Stimulated activated CD4-positive, alpha-beta T cell treated with anti-CD3 and anti-CD28 coated beads, TNF-alpha, amount 100 ng/mL, for 4 hours (primary cell): ENCODE measurements at regions not wholly inside any gene's neighbourhood (a gene's known extent, or its start where the extent isn't known, plus 50 kb on each side); places are given as distances from the start of the nearest gene placed in this dataset.
"Not testable (repeated sequence)": the region's sequence is repeated elsewhere in the genome, so short reads cannot be mapped to it uniquely, and the experiment has no call there.

ENCODE experiments used
- DNase-seq, 3 experiments: peaks; one replicate each; pipeline ENCODE4 v3.0.0-alpha.2; 2020; ENCODE audit warnings: low read depth in 3 of 3

DNA sequence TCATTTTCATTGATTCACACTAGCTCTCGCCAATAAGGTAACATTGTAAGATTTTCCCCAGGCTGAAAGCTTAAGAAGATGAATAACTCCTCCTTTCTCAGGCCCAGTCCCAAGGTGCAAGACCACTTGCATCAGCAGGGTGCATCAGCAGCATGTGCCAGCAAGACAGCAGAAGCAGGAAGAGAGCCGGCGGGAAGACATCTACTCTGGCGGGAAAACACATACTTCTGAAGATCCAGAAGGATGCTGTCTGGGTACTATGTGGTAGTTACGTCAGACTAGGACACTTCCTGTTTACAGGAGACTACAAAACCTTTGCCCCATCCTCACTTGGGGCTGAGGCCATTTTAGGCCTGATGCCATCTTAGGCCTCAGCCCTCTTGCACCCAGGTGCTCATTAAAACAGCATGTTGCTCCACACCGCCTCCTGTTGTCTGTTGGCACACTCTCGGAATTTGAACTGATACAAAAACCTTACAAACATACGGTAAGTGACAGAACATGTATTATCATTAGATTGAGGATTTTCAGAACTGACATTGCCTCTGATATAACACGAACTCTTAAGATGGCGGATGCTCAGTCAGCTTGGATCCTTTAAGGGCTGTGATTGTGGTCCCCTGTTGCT lies 886.5 kb upstream of the EPHA5 start:
- DNase-seq, result no peak

DNA sequence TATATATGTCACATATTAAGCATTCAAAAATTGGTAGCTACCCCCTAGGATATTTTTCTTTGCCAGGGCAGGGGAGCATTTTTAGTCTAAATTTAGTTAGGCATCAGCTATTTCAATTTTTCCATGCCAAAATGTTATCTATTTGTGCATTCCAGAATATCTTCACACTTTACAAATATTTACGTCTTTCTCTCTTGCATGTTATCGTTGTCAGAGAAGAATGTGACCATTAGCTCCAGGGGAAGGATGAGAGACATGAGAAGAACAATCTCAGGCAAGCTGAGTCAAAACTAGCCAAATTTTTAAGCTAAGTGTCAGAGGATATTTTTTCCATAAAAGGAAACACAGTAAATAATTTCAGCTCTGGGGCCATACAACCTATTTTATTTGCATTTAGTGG lies 885.0 kb upstream of the EPHA5 start:
- DNase-seq, result no peak

DNA sequence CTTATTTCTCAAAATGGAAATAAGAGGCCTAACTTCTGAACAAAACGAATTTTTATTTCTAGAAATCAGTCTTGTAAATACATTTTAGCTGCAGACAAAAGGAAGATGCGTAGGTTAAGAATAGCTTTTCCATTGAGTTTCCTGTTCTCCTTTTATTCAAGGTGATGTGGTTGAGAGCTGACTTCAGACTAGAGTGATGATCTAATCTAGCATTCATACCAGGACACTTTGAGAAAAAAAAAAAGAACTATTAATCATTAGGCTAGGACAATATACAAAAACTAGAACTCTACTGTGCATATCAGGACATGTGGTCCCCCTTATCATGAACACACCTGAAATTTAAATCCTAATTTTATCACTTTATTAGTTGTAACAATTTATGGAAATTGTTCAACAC lies 884.5 kb upstream of the EPHA5 start:
- DNase-seq, result no peak

DNA sequence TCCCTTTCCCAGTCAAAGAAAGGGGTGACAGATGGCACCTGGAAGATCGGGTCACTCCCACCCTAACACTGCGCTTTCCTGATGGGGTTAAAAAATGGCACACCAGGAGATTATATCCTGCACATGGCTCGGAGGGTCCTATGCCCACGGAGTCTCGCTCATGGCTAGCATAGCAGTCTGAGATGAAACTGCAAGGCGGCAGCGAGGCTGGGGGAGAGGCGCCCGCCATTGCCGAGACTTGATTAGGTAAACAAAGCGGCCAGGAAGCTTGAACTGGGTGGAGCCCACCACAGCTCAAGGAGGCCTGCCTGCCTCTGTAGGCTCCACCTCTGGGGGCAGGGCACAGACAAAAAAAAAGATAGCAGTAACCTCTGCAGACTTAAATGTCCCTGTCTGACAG lies 875.0 kb upstream of the EPHA5 start:
- DNase-seq, result not testable (repeated sequence)

DNA sequence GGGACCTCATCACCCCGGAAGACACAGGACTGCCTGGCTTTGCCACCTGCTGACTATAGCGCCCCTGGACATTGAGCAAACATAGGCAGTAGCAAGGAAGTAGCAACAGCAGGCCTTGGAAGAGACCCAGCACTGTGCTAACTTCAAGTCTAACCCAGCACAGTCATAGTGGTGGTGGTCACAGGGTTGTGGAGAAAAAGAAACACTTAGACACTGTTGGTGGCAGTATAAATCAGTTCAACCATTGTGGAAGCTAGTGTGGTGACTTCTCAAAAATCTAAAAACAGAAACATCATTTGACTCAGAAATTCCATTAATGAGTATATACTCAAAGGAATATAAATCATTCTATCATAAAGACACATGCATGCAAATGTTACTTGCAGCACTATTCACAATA lies 874.0 kb upstream of the EPHA5 start:
- no peak for DNase-seq

DNA sequence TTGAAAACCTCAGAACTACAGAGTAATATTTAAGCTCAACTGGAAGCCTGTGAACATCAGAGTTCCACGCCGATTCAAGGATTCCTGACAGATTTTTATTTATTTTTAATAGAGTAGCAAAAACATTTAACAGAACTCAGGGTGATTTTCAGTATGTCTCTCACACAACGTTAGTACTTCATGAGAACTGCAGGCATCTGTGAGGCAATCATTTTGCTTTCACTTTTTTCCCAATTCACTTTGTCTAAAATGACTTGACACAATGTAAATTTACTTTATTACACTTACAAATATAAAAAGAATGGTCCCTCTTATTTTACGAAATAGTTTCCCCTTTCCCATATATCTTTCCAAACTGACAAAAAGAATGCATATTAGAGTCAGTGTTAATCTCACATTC lies 869.5 kb upstream of the EPHA5 start:
- no peak for DNase-seq

DNA sequence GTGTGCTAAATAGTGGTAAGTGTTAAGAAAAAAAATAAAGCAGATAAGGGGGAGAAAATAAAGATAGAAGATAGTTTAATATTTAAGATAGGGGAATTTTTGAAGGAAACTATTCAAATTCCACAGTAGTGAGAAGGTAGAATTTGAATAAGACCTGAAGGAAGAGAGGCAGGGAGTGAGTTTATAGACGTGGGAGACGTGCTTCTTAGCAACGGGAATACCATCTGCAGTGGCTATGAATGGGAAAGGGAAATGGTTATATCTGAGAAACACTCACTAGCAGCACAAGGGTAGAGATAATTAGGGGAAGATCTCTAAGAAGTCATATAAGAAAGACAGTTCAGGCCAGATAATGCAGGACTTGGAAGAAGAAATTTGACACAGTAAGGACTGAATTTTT lies 854.5 kb upstream of the EPHA5 start:
- DNase-seq, result no peak

DNA sequence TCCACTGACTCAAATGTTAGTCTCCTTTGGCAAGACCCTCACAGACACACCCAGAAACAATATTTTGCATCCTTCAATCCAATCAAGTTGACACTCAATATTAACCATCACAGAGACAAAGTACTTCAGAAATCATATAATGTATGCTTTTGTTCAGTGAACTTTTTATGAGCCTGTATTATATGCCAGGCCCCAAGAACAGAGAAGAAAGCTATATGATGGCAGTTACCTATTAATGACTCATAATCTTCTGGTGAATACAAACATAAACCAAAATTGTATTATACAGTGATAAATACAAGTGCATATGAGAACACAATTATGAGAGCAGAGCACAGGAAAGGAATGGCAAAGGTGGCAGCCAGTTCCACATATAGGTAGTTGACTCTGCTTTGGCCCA lies 852.0 kb upstream of the EPHA5 start:
- no peak for DNase-seq

DNA sequence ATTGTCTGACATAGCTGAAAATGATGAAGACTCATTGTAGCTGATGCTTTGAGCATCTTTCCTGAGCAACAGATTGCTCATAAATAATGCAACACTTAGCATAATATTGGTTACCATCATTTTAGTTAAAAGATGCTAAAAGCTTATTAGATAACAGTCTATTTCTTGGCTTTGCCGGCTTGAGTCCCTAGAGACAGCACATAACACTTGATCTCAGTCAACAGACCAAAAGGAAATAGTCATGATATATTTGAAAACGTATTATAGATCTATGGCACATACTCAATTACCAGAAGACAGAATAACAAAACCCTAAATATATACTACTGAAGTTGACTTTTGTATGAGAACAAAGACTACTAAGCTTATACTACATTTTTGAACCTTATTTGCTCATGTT lies 846.7 kb upstream of the EPHA5 start:
- no peak for DNase-seq

DNA sequence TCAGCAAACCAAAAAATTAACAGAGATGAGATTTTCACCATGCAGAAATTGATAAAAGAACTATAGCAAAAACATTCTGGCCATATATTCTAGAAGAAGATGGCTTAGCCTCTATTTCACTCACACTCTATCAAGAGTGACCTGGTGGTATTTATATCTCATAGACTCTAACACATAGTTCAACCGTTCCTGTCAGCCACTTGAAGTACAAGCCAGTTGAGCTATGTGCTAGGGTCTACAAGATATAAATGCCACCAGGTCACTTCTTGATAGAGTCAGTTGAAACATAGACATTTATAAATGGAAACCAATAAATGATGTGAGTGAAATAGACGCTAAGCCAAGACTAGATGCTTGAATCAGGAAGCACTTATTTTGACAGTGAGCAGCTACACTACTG lies 836.7 kb upstream of the EPHA5 start:
- no peak for DNase-seq

DNA sequence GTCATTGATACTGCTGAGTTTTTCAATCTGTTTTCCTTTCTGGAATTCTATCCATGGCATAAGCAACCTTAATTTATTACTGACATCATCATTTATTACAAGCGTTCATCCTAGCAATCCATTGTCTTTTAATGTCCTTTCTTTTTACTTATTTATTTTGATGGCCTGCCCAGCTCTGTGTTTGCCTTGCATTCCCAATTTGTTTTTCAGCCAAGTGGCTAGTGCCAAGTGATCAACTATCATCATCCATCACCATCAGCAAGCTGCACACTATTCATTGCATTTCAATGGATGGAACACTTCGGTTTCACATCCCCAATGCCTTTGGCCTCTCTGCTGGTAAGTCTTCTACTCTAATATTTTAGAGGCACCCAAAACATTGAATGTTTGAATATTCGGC lies 831.7 kb upstream of the EPHA5 start:
- no peak for DNase-seq

DNA sequence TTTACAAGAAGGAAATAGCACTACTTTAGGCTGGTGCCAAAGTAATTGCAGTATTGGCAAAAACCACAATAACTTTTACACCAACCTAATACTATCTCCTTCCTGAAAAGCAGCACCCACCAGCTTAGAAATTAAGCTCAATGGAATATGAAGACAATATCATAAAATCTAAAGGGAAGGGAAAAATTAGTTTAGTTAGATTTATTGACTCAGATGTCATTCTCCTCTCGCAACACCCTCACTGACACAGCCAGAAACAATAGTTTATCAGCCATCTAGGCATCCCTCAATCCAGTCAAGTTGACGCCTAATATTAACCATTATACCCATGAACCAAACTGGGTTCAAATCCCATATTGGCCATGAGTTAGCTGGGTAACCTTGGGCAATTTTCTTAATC lies 820.4 kb upstream of the EPHA5 start:
- DNase-seq, result no peak

DNA sequence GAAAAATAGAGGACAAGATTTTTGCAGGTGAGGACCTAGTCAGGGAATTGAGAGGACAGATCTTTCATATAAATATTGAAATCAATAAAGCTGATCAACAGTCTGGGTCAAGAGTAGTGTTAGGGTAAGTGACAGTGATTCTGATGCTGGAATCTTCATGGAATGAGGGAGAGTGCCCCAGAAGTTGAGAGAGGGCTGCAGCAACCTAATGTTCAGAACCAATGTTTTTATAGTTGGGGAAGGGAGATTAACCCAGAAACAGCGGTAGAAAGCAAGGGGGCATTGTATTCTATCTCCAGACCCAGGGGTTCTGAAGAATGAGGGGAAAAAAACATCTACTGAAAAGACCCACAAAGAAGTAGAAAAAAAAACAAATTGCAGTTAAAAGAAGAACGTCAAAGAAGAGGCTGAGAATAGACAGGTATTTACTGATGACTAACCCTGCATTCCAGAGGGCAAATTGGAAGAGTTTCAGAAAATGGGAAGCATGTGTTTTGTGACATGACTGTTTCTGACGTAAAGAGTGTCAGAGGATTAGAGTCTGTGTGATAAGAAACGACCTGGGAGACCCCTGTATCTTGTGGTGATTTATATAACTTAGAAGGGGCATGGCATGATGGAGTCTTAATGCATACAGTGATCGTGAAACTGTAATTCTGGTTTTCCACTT lies 819.6 kb upstream of the EPHA5 start:
- DNase-seq, result no peak

DNA sequence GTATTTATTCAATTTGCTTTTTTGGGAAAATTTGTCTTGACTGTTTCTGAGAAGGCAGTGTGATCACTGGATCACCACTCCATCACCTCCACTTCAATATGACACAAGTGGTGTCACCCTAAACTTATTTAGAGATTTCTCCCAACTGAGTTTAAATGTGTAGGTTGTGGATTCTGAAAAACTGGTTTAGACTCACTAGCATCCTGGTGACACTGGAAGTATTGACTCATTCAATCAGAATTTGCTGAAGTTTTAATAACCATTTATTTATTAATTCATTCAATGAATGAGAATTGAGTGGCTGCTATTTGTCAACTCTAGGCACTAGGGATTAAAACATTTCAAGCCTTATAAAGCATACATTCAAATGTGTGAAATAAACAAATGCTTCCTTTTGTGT lies 819.1 kb upstream of the EPHA5 start:
- no peak for DNase-seq

DNA sequence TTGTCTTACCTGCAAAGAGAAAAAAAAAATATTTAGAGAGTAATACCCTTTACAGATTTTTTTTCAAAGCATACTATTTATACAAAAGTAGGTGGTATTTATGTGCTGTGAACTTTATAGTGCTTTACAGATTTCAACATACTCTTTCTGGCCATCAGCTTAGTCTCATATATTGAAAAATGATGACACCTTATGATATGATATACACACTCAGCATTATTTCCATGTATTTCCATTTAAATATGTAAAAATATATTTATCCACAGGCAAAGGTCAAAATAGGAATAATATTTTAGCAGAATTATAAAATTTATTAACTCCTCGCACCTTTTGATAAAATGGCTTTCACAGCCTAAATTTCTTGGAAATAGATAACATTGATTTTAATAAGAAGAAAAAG lies 815.8 kb upstream of the EPHA5 start:
- no peak for DNase-seq

DNA sequence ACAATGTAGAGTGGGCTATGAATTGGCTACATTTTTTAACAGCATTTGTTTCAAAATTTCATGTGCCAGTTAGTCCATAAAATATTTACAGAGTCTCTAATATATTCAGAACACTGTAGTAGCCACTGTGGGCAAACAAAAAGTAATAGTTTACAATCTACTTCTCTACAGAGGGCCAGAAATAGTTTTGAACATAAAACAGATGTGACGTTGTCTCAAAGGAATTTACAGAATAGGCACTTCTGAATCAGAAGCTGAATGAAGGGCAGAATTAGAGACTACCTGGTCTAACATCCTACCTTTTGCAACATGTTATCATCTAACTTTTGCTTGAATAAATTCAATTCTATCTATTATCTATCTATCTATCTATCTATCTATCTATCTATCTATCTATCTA lies 811.9 kb upstream of the EPHA5 start:
- DNase-seq, result no peak

DNA sequence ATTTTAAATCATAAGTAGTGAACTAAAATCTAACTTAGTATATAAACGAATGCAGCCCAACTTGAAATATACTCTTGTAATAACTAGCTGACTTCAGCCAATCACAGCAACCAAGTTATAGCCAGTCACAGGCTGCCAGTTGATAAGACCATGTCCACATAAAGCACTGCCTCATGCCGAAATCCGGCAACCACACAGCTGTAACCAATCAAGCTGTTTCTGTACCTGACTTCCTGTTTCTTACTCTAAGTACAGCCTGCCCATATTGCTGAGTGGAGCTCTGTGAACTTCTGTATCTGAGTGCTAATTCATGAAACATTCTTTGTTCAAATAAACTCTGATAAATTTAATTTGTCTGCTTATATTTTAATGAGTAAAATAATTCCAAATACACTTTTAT lies 805.3 kb upstream of the EPHA5 start:
- DNase-seq, result no peak

DNA sequence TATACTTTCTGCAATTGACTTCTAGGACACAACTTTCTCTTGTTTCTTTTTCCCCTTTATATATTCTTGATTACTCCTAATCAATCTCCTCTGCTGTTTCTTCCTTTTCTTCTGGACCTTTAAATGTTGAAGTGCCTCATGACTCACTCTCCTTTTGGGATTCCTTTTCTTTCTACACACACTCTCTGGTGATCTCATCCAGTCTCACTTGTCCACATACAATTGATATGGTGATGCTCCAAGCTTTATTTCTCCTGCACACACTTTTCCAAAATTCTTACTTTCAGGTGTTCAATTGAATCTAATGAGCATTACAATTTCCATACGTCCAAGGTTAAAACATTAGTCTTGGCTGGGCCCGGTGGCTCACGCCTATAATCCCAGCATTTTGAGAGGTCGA lies 794.8 kb upstream of the EPHA5 start:
- no peak for DNase-seq

DNA sequence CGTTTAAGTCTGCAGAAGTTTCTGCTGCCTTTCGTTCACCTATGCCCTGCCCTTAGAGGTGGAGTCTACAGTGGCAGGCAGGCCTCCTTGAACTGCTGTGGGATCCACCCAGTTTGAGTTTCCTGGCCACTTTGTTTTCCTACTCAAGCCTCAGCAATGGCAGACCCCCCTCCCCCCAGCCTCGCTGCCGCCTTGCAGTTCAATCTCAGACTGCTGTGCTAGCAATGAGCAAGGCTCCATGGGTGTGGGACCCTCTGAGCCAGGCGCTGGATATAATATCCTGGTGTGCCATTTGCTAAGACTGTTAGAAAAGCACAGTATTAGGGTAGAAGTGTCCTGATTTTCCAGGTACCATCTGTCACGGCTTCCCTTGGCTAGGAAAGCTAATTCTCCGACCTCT lies 792.6 kb upstream of the EPHA5 start:
- not testable (repeated sequence) for DNase-seq

DNA sequence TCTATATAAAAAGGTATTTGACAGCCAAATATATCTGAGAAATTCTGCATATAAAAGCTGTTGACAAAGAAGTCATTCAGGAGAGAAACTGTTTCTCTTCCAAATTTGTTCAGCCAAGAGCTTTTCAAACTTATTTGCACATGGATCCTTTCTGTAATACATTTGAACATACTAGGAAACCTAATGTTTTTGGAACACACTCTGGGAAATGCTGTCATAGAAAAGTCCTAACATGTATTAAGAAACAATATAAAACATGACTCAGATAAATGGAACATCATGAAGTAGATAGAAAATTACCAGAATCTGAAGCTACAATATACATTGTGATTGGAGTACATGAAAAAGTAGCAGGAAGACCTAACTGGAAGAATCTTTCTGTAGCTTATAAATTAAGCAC lies 781.5 kb upstream of the EPHA5 start:
- DNase-seq, result no peak

DNA sequence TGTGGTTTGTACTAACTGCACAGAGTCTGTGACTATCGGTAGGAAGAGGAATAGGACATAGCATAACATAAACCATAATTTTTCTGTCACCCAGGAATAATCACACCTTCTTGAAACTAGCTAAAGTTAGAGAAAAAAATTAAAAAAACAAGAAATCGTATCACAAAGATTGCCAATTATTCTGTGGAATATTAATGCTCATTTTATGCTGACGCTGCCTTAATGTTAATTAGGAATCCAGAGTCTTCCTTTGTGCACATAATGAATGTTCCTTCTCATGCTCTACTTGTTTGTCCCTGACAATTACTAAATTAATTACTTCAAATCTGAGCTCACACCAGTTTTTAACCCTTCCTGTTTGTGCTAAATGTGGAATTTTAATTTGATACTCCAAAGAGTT lies 772.7 kb upstream of the EPHA5 start:
- no peak for DNase-seq

DNA sequence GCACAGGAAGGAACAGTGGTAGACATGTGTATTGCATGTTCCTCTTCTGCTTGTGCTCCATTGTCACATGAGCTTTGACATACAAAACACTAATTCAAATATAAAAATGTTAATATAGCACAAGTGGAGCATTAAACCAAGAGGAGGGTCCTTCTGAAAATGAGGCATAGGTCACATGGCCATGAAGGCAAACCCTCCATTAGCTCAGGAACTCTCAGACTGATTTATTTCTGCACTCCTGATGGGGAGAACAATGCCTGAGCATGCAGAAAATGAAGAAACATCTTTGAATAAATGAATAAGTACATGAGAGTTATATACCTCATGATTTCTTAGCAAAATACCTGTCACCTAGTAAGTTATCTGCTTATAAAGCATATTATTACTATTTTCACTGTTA lies 769.2 kb upstream of the EPHA5 start:
- no peak for DNase-seq

DNA sequence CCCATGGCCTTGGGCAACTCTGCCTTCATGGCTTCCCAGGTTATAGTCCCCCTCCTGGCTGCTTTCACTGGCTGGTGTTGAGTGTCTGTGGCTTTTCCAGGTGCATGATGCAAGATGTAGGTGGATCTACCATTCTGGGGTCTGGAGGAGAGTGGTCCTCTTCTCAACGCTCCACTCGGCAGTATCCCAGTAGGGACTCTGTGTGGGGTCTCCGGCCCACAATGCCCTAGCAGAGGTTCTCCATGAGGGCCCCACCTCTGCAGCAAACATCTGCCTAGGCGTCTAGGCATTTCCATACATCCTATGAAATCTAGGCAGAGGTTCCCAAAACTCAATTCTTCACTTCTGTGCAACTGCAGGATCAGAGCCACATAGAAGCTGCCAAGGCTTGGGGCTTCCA lies 763.4 kb upstream of the EPHA5 start:
- DNase-seq, result no peak

DNA sequence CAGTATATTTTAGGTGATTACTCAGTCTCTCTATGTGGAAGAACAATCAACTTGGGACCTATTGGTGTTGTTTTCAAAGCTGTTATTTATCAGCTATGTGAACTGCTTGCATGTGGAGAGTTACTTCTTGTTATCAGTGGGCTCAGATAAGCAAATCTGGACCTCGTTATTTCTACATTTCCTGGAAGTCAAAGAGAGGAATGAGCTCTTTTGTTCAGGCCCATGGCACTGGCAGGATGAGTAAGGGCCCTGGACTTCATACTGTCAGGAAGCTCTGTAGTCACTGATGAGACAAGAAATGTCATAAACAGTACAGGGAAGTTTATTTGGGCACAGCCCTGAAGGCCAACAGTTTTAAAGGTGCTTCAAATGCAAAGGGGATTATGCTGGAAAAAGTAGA lies 760.6 kb upstream of the EPHA5 start:
- DNase-seq, result no peak
